Inflammatory macrophage (primary cell): ENCODE measurements at regions not wholly inside any gene's neighbourhood (a gene's known extent, or its start where the extent isn't known, plus 50 kb on each side); places are given as distances from the start of the nearest gene placed in this dataset.
"Not testable (repeated sequence)": the region's sequence is repeated elsewhere in the genome, so short reads cannot be mapped to it uniquely, and the experiment has no call there.

Experiments used
- DNase-seq, 2 donors: peaks; one replicate each; pipeline ENCODE4 v3.0.0-alpha.2; 2020 to 2022

DNA sequence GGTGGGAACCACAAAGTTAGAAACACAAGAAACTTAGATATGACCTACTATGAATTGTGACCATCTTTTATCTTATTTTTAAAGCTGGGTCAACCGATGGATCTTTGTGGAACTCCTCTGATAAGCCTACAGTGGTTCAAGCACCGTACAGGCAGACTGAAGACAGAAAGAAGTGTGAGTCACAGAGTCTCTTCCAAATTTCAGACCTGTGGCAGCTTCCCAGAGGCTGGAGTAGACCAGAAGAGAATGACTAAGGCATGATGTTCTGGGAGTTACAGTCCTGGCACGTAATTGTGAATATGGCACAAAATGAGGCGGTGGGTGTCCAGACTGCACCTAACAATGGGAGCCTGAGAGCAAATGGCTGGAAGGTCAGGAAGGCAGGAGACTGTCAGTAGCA is 70.0 kb downstream of the LMO4 start:
- DNase-seq: no peak

DNA sequence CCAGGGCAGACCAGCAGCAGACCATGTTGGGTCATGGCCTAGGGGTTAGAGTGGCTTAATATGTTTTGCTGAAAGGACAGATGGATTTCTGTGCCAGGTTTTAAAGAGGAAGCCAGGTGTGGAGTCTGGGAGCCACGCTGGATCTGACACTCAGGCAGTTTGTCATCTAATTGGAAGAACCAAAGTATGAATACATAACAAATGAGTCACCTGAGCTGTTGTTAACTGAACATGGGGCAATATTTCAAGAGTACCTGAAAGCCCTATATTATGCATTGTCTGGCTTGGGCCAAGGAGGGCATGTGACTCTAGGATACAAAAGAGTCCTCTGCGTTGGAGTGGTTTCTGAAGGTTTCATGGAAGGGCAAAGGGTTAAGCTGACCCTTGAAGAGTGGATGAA is 70.6 kb downstream of the LMO4 start:
- DNase-seq: no peak

DNA sequence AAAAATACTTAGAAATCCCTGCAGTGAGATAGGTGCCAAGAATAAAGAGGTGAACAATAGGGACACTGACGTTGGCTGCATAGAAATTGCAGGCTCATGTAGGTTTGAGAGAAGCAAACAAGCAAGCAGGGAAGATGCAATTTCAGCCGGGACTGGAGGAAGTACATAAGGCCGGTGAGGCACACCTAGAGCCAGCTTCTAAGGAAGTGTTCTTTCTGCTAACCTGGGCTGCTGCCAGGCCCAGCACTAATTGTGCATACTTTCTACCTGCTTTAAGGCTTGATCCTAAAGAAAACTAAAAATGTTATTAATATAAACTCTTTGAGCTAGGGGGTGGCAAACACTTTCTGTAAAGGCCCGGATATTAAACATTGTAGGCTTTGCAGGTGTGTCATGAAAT is 71.0 kb downstream of the LMO4 start:
- DNase-seq: no peak

DNA sequence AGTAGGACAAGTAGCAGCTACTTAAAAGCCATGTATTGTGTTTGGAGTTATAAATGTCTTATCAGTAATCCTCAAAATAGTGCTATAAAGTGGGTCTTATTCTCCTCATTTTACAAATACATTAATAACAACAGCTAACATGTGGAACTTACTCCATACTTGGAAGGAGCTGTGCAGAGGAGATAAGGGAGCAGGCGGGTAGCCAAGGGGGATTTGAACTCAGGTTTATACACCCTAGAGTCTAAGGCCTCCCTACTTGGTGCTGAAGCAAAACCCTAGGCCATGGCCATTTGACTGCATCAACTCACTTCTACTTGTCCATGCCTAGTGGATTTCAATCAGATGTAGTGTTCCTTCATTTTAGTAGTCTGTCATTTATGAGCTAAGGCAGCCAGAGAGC is 72.1 kb downstream of the LMO4 start:
- DNase-seq: no peak

DNA sequence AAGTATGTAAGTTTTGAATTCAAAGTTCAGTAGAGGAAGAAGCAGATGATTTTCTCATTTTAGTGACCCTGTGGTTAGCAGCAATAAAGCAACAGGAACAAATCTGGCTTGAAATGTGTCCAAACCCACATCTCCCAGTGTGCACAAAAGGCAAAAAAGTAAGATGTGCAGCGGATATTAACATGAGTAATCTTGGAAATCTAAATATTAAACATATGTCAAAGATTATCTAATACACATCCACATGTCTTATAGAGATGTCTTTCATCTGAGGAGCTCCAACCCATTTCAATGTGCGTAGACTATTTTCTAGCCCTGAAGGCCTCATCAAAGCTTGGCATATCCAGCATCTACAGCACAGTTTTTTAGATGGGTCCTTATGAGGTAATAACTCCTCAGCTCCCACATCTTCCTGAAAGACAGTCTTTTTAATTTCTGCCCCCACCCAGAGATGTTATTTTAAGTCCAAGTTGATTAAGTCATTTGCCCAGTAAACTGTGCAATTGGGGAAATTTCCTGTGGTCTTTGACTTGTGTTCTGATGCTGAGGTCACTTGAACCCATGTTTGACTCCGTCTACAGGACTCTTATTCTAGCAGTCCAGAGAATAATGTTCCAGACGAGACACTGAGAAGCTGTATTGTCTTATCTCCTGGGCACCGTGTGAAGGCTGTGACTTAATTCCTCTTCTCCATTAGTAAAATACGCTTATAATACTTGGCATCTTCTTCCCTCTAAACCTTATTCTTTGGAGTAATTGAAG is 73.7 kb downstream of the LMO4 start:
- DNase-seq: peak; percentile 30 to 35

DNA sequence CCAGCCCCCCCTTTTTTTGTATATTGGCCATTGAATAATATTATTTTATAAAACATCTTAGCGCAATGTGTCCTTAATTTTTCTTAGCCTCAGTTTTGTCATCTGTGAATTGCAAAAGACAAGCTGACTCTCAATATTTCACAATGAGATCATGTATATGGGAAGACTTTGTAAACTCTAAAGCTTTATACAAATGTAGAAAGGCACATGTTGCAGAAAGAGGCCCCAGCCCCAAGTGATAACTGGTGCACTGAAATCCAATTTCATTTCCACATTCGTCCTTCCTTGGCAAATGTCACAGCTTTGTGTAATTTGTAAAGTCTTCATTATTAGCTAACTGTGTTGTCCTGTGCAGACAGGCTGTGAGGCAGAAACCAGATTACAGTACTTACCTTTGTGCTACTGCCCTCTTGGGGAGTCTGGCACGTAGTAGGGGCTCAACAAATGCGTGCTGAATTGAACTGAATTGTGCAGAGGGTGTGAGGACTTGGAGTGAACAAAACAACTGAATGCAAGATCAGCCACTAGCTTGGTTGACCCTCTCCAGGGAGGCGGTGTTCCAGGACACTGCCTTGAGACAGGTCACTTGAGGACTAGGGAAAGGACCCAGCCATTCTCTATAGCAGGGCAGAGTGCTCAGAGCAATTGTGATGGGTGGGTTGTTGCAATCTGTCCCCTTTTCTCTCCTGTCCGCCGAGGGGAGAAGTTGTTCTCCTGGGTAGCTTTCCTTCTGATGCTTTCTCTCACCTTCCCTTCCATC is 74.6 kb downstream of the LMO4 start:
- DNase-seq: peak; percentile 43 to 61

DNA sequence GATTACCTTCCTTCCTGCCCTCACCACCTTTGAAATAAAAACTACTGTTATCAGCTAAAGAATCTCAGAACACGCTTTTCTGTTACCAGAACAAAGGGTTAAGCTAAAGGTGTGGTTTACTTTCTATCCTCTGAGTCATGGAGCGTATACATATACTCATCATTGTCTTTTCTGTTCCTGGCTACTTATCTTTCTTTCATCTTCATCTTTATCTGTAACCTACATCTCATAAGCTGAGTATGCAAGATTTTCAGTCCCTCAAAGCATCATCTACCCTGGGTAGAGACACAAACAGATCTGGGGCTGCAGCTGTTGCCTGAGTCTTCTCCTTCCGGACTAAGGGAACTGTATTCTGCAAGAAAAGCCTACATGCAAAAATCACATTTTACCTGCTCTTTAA is 75.6 kb downstream of the LMO4 start:
- DNase-seq: no peak

DNA sequence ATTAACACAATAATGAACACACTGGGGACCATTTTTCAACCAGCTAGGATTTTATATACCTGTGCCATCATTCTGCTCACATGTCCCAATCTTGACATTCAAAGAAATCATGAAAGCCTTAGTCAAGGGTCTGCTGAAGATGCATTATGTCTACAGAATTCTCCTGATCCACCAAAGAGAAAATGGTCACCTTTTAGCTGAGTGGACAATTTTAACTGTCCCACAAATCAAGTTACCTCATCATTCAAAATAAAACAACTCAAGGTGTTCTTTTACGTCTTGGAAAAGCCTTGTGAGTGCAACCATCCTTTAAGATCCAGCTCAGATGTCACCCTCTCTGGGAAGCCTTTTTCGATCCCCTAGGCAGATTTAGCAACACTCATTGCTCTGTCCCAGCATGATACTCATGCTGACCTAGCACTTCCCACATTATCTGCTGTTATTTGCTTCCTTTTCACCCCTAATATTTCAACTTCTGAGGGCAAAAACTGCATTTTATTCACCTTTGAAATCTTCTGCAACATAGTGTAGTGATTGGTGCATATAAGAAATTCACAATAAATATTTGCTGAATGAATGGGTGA is 80.1 kb downstream of the LMO4 start:
- DNase-seq: no peak

DNA sequence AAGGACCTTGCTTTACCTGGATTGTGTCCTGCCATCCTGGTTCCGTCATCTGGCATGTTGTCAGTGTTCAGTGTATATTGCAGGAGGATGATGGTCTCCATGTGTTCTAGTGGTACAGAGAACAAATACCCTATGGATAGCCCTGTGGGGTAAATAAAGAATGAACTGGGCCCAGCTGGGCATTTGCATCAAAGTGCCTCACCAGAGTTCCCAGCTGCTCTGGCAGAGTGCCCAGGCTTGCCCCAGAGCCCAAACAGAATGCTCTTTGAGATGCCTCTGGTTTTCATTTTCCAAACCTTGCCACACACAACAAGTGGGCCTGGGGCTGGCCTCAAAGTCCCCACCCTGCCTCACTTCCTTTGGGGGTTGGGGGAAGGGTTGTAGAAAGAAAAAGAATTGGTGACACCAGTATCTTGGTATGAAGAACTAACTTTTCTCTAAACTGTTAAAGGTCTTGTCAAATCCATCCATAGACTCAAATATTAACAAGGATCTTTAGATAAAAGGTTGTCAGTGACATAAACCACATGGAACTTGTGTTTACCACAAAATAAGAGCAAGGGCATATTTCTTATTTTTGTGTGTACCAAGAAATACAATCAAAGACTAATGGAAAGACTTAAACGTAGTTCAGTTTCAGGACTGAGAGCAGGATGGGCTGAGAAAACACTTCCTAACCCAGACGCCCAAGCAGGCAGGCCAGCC is 82.2 kb downstream of the LMO4 start:
- DNase-seq: no peak

DNA sequence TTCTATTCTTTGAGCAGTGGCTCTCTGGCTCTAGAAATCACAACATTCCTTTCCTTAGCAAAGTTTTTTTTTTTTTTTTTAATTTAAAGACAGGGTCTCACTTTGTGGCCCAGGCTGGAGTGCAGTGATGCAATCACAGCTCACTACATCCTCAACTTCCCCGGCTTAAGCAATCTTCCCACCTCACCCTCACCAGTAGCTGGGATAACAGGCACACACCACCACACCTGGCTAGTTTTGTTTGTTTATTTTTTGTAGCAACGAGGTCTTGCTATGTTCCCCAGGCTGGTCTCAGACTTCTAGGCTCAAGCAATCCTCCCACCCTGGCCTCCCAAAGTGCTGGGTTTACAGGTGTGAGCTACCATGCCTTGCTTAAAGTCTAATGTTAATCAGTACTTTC is 85.2 kb downstream of the LMO4 start:
- not testable (repeated sequence) for DNase-seq

DNA sequence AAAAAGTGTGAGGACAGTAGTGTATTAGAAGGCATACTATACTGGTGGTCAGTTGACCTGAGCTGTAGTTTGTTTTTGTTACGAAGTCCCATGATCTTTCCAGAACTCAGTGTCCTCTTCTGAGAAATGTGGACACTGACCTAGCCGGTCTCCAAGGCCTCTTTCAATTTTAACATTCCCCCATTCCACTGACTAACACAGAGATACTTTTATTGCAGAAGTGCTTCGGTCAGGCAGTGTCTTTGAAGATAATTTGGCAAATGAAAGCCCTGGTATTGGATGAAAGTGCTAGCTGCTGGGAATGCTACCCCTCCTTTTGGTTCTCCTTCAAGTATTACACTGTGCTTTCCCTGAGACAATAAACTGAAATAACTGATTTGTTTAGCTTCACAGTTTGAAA is 89.4 kb downstream of the LMO4 start:
- DNase-seq: no peak

DNA sequence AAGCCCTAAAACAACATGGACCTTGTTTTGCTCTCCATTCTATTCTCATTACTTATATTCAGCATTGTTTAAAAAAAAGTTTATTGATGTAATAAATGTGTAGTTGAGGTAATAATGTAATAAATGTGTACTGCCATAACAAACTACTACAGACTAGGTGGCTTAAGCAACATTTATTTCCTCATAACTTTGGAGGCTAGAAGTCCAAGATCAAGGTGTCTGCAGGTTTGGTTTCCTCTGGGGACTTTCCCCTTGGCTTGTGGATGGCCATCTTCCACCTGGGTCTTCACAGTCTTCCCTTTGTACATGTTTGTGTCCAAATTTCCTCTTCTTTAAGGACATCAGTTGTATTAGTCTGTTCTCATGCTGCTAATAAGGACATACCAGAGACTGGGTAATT is 93.1 kb downstream of the LMO4 start:
- no peak for DNase-seq

DNA sequence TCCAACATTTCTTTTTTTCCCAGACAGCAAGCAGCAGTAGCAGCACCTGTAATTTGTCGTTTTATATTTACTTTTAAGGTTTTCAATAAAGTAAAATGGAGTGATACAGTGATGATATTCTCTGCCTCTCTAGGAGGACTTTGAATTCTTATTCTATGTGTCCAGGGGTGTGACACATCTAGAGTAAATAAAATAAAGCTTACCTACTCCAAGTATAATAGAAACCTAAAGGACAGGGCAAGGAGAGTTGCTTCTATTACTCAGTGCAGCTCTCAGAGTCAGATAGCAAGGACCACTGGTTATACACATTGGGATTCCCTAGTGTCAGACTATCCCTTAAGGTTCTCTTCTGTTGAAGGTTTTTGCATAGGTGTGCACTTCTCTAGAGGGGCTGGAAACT is 95.9 kb downstream of the LMO4 start:
- no peak for DNase-seq

DNA sequence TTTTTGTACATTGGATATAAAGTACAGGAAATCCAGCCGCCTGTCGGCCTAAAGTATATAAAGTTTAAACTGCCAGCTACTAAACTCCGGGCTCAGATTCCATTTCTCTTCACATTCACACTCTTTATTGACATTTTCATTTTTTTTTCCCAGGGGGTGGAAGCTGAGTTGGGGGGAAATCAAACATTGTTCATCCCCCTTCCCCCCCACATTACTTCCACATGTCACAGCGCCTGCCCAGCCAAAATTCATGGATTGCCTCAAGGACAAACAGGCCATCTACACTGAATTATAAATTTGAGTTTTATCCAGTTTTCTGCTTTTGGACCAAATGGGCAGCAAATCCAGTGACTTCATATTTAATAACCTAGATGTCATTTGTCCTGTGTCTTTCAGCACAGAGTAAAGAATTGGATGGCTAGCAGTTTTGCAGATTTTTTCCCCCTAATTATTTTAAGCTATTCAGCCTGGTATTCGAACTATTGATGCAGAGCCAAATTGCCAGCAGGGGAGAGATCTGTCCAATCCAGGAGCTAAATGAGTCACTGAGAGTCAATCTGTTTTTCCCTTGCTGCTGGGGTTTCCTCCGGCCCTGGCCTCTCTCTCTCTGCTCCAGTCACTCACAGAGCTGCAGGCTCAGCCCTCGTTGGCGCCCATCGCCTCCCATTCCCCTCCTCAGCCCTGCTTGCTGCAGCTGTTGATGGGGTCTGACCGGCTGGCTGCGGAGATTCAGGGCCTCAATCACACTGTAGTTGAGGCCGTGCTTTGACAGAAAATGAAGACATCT is 98.0 kb downstream of the LMO4 start:
- no peak for DNase-seq

DNA sequence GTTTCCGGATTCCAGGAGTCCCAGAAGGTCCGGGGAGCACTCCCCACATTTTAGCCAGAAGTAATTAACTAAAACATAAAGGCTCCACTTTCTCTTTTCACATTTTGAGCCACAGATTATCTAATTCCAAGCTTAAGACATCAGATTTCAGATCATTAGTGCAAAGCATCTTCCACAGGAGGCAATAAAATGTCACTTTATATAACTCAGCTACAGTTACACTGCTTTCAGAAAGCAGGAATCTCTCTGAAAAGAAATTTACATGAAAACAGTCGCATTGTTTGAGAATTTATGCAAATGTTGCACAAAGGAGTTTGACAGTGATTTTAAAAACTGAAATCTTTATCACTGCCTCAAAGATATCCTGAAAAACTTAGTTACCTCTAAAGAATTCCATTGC is 99.7 kb downstream of the LMO4 start:
- no peak for DNase-seq

DNA sequence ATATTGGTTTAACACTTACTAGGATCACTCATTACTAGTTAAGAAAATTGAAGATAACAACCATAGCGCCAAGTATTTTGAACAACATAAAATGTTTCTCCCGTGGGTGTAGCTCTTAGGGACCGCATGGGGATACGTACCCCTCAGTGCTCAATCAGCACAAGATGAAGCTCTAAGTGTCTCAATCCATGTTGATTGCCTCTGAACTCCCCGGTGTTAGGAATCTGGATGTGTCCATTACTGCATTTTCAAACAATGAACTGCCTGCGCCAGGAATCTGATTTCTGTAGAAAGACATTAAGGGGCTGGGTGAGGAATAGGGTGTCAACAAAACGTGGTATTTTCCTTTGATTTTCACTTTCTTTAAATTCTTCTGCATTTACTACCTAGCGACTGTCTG is 100.2 kb downstream of the LMO4 start:
- no peak for DNase-seq

DNA sequence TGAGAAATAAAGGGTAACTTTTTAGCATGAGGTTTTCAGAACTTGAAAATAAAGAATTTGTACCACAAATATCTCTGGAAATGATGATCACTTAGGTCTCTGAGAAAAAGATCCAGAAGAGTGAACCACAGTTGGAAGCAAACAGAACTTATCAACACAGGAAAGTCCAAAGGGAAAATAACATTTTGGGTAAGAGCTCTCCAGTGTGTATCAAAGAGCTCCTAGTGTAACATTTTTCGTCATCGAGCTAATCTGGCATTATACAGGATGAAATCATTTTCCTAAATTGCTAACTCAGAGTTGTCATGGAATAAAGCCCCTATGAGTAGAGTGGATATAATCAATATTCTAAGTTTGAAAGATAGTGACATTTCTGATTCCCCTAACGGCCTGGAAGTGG is 104.0 kb downstream of the LMO4 start:
- DNase-seq: no peak

DNA sequence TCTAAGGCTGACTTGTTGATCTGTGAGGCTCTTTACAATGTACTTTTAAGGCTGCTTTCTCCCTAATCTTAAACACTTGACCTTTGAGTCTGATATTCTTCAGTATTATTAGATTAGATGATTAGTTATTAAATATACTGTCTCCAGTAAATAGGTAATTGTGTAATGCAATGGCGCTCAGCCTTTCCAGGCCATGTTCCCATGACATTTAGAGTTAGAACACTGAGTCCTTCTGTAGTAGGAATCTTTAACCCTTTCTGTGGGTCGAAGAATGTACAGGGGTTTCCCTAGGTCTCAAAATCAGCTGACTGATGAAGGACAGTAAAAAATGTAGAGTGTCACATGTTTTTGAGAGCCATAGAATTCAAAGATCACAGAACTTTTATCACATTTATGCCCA is 104.4 kb downstream of the LMO4 start:
- not testable (repeated sequence) for DNase-seq

DNA sequence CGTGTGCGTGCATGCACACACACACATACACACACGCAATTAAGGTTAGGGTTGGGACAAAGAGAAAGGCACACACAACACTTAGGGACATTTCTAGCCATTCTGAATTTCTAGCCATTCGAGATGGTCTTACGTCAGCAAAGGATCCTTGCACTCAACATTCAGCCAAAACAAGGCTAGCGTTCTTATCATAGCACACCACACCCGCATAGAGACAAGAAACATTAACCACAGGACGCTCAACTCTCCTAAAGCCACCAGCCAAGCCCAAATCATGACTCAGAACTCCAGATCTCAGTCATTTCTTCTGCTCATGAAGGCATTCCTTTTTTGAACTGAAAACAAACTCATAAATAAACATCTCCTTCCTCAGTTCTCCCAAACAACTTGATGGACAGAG is 106.8 kb downstream of the LMO4 start:
- no peak for DNase-seq

DNA sequence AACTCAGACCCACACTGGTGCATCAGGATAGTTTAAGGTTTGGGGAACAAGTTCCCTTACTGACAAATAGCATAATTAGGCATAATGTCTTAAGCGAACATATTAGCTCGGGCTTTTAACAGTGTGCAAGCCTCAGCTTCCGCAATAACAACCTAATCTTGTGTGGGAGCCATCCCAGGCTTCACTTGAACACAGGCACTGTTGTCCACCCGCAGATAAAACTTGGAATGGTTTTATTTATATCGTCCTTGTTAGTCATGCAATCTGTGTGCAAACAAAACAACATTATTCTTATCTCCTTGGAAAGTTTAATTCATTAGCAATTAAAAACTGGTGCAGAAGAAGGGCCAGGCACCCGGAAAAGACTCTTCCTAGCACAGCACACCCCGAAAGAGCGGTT is 107.4 kb downstream of the LMO4 start:
- not testable (repeated sequence) for DNase-seq

DNA sequence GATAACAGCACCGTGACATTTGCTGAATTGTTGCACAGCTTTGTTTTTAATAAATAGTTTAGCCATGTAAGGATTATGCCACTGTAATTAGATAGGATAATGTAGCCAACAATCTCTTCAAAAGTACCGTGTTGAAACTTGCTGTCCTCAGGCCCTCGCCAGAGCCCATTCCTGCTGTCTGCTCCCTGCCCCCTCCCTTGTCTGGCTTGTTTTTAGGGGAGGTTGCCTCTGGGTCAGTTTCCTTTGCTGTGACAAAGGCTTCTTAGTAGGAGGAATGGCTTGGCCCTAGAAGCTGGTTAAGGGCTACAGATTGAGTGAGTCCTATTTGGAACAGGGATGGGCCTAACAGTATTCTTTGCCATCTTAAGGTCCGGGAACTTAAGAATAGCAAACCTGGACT is 107.9 kb downstream of the LMO4 start:
- DNase-seq: no peak

DNA sequence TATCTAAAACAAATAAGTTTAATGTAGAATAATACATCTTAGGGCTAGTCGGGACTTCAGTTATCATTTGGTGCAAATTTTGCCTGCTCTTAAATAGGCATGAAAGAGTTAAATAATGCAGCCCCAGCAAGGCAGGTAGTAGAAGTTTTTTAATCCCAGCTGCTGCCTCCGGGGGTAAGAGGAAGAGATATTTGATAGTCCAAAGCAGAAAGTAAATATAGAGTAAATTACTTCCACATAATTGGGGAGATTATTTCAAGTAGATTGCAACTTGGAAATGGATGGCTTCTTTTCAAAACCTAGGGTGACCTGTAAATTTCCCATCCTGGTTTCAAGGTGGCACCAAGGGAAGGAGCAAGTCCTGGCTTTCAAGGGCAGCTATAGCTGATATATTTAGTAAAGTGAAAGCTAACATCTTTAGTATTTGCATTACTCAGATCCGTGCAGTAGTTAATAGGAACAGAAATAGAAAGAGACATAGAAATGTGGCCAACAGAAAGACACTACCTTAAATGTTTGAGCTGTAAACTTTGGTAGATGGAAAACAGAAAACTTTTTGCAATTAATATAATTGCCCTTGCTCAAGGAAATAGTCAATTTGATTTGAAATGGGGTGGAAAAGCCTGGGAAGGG is 109.1 kb downstream of the LMO4 start:
- DNase-seq: no peak
